ENCODE measurements at regions not wholly inside any gene's neighbourhood (a gene's known extent, or its start where the extent isn't known, plus 50 kb on each side); places are given as distances from the start of the nearest gene placed in this dataset.
"Not testable (repeated sequence)": the region's sequence is repeated elsewhere in the genome, so short reads cannot be mapped to it uniquely, and the experiment has no call there.

DNA sequence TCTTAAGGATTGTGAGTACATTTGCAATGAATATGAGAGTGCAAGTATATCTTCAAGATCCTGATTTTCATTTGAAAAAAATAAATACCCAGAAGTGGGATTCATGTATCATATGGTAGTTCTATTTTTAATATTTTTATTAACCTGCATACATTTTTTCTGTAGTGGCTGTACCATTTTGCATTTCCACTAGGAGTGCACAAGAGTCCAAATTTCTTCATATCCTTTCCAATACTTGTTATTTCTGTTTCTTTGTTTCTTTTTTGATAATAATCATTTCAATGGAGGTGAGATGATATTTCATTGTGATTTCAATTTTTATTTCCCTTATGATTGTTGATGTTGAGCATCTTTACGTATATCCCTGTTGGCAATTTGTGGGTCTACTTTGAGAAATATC, 759.8 kb upstream of the CNTN5 start:
- no peak for DNase-seq

DNA sequence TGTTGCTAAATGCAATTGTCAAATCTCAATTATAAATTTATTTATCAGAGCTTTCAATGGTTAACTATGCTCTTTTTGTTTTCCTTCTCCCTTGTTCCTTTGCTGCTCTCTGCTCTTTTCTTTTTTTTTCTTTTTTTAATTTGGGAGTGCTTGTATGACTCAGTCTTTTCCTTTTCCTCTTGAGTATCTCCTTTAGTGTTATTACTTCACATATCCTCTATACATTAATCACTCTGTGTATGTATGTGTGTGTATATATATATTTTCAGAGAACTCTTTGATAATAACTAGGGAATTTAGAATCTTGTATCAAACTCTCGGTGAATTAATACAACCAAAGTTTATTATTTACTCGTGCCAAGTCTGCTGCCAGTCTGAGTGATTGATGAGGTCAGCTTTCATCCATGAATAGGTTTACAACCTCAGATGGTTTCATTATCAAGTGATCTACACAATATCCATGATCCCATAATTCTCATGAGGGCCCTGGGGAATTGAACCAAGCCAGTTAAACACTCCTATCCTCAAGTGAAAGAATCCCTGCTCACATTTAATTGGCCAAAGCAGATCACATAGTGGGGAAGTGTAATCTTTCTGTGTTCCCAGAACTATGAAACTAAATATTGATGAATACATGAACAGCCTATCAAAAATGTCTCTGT, 743.4 kb upstream of the CNTN5 start:
- DNase-seq, result no peak

DNA sequence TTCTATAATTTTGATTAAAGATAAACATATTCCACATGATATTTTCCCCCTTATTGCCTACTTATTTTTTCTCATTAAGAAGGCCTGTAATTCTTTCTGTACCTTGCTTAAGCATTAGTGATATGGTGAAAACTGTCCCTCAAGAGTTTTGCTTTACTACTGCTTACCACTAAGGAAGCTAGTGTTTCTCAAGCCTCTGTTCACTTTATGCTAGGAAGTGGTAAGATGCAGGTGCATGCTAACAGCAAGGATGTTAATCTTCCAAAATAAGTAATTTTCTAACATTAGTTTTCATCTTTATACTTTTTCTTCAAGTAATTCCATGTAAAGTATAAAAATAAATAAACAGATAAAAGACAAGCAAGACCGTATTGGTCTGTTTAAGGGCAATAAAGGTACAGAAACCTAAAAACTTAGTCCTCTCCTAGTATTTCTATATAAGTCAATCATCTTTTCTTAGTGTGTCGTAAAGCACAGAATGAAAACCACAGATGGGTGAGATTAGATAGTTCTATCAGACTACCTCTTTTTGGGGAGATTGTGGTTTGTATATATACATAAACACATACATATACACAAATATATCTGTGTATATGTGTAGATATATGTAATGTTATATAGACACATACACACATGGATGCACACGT, 731.0 kb upstream of the CNTN5 start:
- no peak for DNase-seq

DNA sequence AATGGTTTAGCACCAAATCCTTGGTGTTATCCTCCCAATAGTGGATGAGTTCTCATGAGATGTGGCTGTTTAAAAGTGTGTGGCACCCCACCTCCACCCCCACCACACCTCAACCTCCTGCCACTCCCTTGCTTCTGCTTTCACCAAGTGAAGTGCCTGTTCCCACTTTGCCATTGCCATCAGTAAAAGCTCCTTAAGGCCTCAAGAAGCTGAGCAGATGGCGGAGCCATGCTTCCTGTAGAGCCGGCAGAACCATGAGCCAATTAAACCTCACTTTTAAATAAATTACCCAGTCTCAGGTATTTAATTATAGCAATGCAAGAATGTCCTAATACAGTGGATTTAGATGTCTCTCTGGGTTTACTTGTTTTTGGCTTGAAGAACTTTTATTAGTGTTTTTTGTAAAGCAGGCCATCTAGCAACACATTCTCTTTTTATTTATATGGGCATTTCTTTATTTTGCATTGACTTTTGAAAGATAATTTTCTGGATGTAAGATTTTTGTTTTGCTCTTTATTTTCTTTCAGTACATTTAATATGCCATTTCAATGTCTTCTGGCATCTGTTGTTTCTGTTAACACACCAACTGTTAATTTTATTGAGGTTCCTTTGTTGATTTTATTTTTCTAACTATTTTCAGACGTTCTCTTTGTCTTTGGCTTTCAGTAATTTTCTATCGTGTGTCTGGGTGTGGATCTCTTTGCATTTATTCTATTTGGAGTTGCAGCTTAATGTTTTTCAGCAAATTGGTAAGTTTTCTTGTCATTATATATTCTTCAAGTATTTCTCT, 724.5 kb upstream of the CNTN5 start:
- no peak for DNase-seq

DNA sequence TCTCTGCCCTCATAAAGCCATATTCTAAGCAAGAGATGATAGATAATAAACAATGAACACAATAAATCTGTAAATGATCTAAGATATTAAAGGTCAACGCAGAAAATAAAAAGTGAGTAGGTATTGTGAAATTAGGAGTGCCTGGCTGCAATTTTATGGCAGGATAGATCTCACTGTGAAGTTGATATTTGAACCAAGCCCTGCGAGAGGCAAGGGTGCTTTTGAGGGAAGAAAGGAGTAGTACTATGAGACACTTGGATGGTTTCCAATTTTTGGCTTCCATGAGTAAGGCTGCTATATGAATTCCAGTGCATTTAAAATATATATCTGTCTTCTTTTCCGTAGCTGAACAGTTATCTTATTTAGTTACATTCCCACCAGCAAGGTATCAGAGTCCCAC, 720.0 kb upstream of the CNTN5 start:
- DNase-seq, result no peak

DNA sequence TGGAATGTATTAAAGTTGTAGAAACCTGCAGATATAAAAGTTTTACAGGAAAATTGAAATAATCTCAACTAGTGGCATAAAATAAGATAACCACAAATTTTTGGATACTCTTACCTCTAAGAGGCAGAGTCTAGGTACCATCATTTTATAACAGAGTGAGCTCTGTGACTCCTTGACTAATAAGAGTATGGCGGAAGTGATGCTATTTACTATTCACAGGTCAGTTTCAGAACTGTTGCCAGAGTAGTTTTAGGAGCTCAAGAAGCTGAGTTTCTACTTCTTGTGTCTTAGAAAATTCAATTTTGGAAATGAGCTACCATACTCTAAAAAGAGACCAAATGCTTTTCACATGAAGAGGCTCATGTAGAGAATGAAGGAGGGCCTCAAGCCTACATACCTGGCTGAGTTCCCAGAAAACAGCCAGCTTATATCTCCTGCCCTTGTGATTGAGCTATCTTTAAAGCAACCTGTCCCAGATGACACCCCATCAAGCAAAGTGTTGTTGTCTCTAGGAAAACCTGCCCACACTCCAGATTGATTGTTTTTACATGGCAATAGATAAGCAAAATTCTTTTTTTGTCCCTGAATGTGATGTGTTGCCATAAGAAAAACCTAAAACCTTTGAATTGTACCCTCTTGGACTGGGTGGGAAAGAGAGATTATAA, 712.8 kb upstream of the CNTN5 start:
- DNase-seq, result no peak

DNA sequence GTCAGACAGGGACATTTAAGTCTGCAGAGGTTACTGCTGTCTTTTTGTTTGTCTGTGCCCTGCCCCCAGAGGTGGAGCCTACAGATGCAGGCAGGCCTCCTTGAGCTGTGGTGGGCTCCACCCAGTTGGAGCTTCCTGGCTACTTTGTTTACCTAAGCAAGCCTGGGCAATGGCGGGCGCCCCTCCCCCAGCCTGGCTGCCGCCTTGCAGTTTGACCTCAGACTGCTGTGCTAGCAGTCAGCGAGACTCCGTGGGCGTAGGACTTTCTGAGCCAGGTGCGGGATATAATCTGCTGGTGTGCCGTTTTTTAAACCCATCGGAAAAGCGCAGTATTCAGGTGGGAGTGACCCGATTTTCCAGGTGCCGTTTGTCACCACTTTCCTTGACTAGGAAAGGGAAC, 690.4 kb upstream of the CNTN5 start:
- not testable (repeated sequence) for DNase-seq

DNA sequence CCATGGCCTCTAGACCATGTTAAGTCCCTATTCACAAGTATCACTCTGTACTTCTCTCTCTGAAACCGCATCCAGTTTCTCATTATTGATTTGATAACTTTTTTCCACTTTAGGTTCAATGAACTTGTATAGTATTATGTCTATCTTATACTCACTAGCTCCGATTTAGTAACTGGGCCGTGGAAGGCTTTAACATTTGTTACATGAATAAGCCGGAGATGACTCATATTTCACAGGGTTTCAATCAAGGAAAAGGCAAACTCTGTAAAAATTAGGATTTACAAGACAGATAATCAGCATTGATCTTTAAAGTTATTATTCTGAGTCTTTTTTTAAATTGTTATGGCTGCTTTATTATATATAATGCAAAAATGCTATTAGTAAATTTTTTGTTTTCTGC, 662.2 kb upstream of the CNTN5 start:
- no peak for DNase-seq

DNA sequence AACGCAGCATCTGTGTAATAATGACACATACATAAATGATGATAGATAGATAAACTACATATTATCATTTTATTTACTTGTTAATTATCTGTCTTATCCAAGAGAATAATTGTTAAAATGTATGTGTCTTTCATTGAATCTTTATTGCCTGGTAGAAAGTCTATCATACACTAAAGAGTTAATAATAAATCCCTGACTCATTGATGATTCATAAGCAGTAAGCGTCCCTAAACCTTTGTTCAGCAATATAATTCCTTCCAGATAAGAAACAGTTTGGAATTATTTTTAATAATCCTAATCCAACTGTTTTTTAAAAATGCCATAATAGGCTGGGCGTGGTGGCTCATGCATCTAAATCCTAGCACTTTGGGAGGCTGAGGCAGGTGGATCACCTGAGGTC, 655.6 kb upstream of the CNTN5 start:
- no peak for DNase-seq

DNA sequence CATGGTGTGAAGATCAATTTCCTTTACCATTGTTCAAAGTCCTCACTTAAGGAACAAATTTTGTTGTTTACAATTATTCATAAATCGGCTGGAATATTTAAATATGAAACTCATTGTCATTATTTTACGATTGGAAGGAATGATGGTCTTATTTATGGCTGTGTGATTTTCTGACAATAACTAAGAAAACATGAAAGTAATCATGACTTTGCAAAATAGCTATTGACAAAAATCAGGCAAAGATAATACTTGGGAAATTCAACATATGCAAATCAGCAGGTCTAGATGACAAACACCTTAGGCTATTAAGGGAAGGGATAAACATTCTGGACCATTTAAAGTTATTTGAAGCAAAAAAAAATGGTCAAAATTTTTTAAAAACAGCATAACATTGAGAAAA, 654.8 kb upstream of the CNTN5 start:
- DNase-seq, result no peak

DNA sequence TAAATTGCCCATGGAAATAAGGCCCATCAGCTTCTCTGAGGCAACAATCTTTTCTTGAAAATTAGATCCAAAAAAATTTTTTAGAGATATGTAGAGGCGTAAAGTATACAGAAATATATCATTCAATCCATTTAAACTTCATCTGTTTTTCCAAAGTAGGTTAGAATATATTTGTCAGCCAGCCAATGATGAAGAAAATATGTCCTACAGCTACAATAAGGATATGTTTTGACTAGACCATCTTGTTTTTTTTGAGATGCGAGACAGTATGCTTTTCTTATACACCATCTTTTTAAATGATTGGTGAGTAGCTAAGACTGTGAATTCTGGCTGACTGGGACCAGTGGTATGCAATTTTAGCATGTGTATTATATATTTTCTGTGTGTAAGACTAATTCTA, 630.4 kb upstream of the CNTN5 start:
- DNase-seq, result no peak

DNA sequence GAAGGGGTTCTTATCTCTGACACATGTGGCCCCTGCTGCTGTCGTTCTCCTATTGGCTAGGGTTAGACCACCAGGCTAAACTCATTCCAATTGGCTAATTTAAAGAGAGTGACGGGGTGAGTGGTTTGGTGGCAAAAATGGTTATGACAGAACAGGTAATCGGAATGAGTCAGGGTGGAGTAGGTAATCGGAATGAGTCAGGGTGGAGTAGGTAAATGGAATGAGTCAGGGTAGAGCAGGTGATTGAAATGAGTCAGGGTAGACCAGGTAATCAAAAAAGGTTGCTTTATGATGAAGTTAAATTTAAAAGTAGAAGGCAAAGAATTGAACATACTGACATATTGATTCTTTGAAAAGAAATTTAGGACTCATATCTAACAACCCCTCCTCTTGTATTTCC, 626.2 kb upstream of the CNTN5 start:
- DNase-seq, result not testable (repeated sequence)

DNA sequence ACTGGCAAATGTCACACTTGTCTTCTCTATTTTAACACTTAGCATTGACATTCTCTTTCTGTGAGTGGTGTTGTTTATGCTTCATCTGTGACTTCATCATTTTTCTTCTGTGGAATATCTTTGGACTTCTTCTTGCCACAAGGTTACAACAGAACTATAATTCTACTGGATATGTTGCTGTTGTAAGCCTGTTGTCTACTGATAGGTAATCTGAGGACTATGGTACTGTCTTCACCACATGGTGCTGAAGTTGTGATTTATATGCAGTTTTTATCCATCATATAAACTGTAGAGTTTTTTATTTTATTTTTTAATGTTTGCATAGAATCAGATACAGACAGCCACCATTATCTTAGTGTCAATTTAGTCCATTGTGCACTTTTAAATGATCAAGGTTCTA, 622.2 kb upstream of the CNTN5 start:
- no peak for DNase-seq

DNA sequence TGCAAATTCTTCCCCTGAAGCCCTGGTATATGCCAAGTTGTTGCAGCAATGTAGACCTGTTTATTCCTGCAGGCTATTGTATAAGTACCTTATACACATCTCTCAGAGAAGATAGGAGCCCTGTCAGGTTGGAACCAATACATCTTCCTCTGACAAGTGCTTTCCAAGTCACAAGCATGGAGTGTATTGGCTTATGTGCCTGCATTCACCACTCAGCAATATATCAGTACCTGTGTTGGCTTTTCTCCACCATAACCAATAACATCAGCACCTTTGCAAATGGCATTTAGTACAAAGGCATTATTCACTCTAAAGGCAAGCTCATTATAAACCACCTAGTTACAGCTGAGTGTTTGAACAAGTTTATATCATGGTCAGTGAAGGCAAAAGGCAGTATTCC, 611.7 kb upstream of the CNTN5 start:
- no peak for DNase-seq

DNA sequence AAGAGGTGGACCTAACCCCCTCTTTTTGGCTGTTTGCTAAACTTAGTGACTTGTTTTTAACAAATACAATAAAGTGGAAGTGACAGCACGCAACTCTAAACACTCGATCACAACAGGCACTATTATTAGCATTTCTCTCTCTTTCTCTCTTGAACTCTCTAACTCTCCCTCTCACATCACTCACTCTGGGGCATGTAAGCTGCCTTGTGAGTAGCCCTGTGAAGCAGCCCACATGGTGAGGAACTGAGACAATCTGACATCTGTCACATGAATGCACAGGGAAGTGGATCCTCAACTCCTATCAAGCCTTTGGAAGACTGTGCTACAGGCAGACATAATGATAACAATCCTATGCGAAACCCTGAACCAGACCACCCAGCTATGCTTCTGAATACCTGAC, 609.0 kb upstream of the CNTN5 start:
- DNase-seq, result no peak

DNA sequence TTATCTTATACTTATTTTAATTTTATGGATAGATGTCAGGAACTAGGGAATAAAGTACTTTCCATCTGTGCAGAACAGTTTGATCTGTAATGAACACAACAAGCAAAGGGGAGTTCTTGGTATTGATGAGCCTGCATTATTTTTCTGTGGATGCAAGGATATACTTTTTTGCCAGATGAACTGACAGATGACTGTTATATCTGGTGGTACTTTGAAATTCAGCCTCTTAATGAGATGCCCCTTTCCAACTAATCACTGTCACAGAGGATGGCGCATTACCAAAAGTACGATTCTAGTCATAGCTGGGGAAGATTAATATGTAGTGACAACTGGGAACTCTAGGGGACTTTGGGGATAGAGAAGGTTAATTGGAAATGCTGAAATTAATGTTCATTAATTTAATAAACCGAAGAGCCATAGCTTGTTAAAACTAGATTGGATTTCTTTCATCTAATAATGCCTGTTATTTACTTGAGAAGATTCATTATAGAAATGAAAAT, 603.4 kb upstream of the CNTN5 start:
- no peak for DNase-seq

DNA sequence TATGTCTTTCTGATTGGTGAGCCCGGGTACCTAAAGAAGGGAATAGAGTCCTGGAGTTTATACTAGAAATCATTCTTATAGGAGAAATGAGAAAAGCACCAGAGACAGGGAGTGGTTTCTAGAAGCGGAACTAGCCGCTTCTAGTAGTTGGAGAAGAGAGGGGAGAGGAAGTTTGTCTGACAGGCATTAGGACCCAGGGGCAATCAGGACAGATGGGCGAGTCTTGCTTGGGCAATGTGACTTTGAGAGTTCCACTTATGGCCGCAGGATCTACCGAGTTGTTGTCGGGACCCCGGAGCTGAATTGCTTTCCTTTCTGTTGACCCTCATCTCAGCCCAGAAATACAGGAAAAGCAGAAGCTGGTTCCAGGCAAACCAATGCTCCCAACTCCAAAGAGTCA, 596.8 kb upstream of the CNTN5 start:
- no peak for DNase-seq

DNA sequence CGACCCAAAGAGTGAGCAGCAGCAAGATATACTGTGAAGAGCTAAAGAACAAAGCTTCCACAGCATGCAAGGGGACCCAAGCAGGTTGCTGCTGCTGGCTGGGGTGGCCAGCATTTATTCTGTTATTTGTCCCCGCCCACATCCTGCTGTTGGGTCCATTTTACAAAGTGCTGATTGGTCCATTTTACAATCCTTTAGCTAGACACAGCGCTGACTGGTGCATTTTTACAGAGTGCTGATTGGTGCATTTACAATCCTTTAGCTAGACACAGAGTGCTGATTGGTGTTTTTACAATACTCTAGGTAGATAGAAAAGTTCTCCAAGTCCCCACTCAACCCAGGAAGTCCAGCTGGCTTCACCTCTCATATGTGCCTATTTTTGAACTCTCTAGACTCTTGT, 596.0 kb upstream of the CNTN5 start:
- not testable (repeated sequence) for DNase-seq

DNA sequence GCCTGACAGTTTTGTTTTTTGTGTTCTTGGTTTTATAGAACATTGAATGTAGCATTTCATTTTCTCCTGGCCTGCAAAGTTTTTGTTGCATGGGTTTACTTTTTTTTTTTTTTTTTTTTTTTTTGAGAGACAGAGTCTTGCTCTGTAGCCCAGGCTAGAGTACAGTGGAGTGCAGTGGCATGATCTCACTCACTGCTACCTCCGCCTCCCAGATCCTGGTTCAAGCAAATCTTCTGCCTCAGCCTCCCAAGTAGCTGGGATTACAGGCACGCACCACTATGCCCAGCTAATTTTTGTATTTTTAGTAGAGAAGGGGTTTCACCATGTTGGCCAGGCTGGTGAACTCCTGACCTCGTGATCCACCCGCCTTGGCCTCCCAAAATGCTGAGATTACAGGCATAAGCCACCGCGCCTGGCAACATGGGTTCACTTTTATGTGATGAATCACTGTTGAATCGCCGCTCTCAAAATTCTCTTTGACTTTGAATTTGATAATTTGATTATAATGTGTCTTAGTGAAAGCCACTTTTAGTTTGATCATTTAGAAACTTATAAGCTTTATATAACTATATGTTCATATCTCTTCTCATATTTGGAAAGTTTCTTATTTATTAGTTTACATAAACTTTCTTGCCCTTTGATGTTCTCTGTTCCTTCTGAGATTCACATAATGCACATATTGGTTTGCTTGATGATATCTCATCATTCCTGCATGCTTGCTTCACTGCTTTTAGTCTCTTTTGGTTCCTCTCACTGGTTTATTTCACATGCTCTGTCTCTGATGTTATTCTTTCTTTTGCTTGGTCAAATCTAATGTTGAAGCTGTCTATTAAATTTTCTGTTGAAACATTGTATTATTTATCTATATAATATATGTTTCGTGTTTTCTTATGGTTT, 589.0 kb upstream of the CNTN5 start:
- DNase-seq, result no peak

DNA sequence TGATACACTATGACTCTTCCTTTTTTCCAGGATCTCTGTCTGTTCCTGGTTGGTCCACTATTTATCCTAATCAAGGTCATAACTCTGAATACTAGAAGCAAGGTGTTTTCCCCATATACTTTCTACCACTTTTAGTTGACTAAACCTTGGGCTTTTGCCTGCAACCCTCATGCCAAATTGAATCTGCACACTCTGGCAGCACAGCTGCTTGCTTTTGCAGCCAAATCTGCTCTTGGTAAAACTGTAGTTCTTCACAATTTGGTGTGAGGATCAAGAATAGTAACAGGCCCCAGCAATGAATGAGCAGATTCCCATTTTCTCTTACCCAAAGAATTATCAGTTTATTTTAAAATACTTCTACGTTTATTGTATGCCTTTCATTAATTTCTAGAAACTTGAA, 586.5 kb upstream of the CNTN5 start:
- DNase-seq, result peak in 1 of 2 donors; percentile 37

DNA sequence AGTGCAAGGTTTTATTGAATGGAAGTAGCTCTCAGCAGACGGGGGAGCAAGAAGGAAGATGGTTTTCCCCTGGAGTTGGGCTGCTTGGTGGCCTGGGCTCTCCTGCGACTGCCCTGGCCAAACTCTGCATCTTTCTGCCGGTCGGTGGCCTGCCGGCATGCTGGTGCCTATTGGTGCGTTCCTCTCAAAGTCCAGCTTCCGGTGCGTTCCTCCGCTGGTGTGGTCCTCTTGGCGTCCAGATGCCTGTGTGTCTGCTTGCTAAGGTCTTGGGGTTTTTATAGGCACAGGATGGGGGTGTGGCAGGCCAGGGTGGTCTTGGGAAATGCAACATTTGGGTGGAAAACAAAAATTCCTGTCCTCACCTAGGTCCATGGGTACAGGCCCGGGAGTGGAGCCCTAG, 567.4 kb upstream of the CNTN5 start:
- DNase-seq, result no peak

Measured in hippocampal formation (tissue), 2 donors.